Activated CD4-positive, alpha-beta T cell treated with anti-CD3 and anti-CD28 coated beads for 4 hours (primary cell): ENCODE measurements at regions not wholly inside any gene's neighbourhood (a gene's known extent, or its start where the extent isn't known, plus 50 kb on each side); places are given as distances from the start of the nearest gene placed in this dataset.

ENCODE experiments used
- DNase-seq, 2 donors: peaks; one replicate each; pipeline ENCODE4 v3.0.0-alpha.2; 2020

DNA sequence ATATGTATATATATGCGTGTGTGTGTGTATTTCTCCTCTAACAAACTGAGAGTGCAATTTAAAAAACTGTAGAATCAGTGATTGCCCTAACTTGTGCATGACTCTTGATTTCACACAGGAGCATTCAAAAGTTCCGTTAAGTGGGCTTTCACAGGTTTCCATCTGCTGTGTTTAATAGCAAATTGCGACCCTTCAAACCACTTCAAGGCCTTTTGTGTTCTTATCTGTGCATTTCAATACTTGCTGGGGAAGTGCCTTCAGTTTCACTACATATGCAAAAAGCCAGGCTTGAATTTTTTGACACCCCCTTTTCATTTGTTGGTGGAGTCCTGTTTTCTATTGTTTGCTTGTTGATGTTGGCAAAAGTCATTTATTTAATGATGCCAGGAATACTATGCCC, 158.0 kb downstream of the TM9SF2 start:
- no peak for DNase-seq

DNA sequence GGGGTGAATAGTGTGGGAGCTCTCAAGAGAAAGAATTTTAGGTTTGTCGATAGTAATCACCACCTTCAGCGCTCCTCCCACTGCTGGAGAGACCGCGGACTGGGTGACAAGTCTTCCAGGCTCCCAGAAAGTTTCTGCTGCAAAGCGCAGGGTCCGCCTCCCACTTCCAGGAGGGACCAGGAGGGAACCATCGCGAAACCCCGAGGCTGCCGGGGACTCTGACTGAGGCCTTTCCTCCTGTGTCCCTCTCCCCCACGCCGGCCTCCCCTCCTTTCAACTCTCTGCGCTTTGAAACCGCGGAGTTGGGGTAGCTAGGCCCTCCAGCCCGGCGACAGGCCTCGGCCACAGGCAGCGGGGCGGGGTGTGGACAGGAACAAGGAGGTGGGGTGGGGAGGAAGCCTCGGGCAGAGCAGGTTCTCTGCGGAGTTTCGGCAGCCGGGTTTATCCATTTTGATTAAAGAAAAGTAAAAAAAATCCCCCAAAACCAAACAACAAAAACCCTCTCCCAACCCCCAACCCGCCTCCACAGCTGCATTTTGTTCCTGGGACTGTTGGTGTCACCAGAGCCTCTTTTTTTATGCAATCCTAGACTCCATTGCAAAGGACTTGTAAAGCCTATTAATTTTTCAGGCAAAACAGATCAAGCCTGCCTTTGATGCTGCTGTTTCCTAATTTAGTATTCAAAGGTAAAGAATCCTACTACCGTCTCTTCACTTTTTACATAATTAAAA, 157.2 kb downstream of the TM9SF2 start:
- DNase-seq: peak; percentile 42 to 45

- DNase-seq: peak; percentile 5 to 26
Observed at GRCh38 chr13:99657848-99658260, 156.6 kb downstream of the TM9SF2 start.

DNA sequence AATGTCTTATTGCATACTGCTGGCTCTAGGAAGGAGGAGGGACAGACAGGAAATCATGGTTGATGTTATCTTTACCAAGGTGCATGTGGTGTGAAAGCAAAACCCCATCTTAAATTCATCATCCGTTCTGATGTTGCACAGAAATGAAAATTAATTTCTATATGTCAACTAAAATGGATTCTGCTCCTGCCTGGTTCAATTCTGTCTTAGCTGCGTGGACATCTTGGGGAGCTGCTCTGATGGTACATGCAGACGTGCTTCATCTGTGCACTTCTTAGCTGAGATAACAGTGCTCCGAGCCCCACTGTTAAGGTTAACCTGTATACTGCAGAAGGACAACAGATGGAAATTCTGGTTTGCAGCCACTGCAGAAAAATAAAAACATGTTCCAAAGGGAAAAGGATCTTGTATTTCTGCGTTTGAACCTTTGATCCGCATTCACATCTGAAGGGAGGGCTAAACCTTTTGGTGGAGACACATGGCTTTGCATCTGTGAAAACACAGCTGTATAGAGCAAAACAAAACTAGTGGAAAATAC, 155.6 kb downstream of the TM9SF2 start:
- DNase-seq: peak in 1 of 2 donors; percentile 12

DNA sequence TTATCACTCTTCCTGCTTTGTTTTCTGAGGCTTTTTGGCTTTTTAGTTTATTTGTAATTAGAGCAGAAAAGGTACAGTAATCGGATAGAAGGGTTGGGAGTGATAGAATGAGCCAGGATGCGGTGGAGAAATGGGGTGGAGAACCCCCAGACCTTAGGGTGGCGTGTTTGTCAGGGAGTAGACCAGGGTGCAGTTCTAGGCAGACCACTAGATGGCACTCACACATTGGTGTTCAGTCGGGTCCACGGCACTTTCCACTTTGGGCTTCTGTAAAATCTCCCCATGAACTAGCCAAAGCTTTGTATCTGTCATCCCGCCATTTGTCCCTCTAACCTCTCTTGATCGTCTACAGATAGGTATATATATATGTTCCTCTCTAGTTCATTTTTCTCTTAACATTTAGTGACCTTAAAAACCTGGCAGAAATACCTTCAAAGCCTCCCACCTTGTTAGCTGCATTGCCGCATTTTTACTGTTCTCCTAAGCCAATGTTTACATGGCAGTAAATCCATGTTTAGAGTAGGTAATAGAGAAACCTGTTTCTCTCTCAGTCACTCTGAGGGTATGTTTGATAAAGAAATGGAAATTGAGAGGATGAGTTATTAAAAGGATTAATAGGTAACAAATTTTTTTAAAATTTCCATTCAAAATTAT, 154.9 kb downstream of the TM9SF2 start:
- DNase-seq: peak; percentile 79 to 89

DNA sequence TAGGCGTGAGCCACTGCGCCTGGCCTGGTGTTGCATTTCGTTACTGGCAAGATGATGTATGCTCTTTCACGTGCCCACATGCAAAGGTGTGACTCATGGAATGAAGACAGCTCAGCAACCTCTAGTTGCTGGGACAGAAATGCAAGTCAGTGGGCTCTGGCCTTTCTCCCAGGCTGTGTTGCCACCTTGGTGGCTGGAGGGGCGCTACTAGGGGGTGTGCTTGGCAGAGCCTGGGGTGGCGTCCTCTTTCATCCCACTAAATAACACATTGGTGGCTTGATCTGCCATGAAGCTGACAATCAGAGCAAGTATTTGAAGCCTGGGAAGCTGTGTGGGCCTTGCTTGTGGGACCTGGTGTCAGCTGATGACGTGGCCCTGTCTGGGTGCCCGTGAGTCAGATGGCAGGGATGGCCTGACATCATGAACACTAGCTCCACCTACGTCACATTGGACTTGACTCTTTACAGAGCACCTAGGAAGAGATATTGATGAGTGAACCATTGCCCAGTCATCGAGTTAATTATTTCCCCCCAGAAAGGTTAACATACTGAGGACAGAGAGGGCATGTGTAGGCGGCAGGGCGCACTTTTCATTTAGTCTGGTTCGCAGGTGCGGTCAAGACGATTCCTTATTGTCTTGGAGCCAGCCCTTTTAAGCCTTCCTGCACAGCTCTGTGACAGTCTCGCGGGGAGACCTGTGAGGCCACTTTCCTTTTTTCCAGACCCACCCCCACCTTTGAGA, 154.2 kb downstream of the TM9SF2 start:
- peak; percentile 32 for DNase-seq

DNA sequence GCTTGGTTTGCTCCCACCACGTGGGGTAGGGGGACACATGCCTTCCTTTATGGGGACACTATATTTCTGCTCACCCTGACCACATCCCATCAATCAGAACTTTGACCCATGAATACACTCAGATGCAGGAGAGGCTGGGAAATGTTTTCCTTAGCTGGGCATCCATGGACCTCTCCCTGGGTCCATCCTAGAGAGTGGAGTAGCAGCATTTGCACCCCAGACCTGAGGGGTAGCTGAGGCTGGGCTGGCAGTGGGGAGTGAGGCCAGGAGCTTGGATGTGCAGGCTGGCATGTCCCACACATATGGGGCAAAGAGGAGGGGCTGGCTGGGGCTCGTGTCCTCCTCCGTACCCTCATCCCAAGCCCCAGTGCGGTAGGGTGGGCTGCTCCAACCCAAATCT, 152.8 kb downstream of the TM9SF2 start:
- DNase-seq: no peak

DNA sequence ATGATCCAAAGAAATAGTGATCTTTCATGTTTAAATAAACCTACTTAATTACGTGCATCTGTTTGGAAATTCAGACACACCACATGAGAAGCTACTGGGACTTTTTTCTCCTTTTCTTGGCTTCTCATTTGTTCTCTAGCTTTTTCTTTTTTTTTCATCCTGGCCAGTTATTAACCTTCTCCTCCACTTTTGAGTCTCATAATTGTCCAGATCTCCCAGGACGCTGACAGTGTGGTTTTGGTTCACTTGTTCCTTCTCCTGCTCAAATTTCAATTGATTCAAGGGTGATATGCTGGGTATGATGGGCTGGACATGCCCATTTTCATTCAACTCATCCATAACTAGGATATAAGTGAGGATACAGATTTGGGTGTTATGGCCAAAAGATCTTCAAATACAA, 152.3 kb downstream of the TM9SF2 start:
- no peak for DNase-seq

- no peak for DNase-seq
Observed at GRCh38 chr13:99652901-99653300, 151.6 kb downstream of the TM9SF2 start.

- DNase-seq: no peak
Observed at GRCh38 chr13:99652141-99652540, 150.9 kb downstream of the TM9SF2 start.

GRCh38 chr13:99651016-99651415, 149.7 kb downstream of the TM9SF2 start:
- no peak for DNase-seq

DNA sequence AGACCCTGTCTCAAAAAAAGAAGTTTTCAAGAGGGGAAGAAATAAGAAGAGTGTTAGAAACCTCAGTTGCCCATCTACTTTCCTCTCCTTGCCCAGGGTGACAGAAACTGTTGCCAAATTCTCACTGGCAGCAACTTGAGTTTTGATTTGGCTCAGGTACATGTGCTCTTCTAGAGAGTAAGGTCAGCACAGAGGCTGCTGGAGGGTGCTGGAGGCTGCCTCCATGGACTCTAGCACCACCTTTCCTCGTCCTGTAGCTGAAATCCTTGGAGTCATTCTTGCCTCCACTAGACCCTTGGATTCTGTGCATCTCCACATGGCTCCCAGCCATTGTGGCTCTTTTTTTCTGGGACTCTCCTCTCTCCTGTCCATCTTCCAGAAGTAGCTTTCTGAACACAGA, 149.1 kb downstream of the TM9SF2 start:
- no peak for DNase-seq

DNA sequence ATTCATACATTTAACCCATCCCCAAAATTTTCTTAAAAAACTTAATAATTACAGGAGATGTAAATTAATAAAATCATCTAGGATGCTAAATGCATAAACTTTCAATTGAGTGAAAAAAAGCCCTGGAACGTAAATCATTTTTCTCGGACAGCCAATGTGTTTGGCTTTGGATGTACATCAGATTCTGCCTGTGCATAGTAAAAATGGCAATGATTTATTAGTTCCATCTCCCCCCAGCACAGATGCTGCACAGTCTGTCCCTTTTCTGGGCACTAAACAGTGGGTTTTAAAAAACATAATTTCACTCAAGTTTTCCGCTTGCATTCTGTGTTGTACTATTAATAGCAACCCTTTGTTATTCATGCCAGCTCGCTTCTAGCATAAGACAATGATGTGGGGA, 147.7 kb downstream of the TM9SF2 start:
- no peak for DNase-seq

DNA sequence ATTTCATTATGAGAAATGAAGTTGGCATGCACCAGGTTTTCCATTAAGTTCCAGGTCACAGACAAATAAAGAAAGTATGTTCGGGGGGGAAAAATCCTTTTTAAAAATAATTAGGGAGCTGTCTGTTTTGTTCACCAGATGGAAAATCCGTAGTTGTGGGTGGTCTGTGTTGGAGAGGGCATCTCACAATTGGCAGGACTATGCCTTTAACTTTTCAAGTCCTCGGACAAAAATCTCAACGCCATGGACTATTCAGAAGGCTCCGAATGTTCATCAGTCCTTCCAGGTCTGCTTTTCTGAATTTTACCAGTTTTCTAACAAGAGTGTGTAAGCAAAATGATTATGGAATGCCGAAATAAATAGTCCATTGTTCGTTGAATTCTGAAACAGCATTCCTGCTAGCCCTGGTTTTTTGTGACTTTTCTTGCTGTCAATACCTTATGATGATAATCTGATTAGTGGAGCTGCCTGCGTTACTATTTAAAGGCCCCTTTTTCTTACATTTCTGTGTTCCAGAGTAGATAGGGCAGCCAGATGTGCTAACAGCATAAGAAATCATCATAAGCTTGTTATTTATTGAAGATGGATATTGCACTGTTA, 146.9 kb downstream of the TM9SF2 start:
- no peak for DNase-seq

- DNase-seq: no peak
Observed at GRCh38 chr13:99647596-99647985, 146.3 kb downstream of the TM9SF2 start.

DNA sequence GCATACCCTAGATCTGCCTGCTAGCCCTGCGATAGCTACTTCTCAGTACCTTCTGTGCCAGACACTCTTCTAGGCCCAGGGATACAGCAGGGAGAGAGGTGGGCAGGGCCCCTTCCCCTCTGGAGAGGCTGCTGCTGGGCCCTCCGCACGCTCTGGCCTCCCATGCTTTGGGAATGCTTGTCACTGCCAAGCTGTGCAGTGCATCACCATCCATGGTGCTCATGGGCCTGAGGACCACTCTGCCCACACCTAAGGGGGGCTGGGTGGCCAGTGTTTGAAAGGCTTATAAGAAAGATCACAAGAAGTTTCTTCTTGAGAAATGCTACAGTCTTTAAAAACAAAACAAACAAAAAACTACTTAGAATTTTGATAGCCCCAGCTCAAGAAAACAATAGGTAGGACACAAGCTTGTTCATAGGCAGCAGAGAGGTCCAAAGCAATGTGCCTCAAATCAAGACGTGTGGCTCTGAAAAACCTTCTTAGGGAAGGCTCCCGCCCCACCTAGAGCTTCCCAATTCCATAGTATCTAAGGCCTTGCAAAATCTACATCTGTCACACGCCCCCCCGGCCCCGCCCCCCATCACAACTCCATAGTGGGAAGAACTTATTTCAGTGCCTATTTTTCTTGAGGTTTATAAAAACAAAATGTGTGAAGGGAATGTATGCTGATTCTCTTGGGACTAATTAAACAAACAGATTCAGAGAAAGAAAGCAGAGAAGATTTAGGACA, 145.8 kb downstream of the TM9SF2 start:
- no peak for DNase-seq

DNA sequence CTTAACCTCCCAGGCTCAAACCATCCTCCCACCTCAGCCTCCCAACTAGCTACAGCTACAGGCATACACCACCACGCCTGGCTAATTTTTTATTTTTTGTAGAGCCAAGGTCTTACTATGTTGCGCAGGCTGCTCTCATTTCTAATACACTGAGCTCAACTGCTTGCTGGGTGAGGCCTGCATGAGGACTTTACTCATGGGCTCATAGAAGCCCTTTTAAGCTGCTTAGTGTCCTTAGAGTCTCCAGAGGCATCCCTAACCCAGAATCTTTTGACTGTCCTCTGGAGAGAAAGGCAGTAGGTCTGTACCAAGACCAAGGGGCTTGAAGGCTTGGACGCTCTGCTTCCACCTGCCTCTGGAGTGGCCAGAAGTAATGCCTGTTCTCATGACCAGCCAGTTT, 141.6 kb downstream of the TM9SF2 start:
- DNase-seq: no peak

DNA sequence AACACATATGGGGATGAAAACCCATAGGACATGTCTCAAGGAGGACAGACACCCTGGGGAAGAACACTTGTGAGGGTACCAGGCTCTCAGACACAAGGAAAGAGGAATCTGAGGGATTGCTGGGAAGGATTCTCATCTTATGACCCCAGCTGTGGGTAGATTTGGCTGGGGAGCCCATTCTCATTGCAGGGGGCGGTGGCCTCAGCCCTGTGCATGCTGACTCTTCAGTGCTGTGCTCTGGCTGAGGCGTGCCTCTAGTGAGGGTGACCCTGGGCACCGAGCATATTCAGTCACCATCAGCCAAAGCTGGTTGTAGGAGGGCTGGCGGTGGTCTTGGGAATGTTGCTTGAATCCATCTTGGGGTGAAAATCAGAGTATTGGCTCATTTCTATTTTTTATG, 140.7 kb downstream of the TM9SF2 start:
- DNase-seq: no peak

DNA sequence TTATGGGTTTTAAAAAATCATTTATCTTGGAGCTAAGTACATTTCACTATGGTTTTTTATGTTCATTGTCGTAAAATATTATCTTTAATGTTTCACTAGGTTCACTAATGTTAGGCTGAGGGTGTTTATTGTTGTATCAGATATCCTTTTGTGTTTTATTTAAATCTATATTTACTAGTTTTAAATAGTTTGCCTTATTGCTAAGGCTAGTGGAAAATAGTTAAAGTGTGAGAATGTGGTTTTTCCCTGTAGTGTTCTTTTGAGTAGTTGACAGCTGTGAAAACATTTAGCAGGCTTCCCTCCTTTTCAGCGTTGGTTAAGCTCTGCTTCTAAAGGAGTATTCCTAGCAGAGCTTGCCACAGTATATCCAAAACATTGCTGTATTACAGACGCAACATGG, 139.0 kb downstream of the TM9SF2 start:
- DNase-seq: no peak

DNA sequence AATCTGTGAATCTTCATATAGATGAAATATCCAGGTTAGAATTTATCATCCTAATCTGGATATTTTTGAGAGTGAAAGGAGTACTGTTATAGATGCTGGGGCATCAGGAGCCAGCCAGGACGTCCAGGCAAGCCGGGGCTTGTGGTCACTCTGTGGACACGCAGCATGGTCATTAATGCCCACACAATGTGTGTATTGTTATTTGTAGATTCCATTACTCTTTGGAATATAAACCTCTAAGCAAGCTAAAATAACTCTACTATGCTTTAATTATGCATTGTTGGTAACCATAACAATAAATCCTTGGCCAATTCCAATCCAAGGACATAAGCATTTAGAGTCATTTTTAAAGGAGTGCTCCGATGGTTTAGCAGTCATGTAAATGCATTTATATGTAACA, 137.9 kb downstream of the TM9SF2 start:
- no peak for DNase-seq

DNA sequence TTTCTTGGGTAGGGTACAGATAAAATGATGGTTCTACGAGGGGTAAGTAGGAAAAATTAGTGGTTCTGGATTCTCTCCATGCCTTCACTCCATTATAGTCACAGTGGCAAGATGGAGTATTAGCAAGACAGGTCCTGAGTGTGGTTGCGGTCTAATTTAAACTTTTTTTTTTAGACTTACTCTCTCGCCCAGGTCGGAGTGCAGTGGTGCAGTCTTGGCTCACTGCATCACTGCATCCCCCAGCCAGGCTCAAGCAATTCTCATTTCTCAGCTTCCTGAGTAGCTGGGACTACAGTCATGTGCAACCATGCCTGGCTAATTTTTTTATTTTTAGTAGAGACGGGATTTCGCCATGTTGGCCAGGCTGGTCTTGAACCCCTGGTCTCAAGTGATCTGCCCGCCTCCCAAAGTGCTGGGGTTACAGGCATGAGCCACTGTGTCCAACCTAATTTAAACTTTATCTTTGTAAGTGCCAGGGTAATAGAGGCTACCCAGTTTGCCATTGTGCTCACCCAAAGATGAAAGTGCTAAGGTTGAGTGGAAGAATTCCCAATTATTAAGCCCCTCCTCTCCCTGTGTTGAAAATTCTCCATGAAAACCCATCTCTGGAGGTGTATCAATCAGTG, 135.6 kb downstream of the TM9SF2 start:
- no peak for DNase-seq

DNA sequence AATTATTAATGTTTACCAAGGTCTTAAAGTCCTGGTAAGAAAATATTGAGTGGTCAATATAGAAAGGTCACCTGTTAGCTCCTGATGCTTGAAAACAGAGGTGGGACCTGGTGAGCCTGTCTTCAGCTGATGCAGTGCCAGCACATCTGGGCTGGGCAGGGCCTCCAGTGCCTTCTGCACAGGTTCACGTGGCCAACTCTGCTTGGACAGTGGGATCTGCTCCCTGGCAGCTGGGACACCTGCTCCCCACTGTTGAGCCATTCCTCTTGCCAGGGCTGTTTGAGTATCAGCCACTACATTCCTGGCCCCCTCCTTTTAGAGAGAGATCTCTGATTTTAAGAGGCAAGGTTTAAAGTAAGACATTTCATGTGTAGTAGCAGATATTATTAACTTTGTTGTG, 135.0 kb downstream of the TM9SF2 start:
- DNase-seq: no peak
